NCI-H526 treated with DMSO at 0.1 percent for 48 hours (cell line): ENCODE measurements at regions not wholly inside any gene's neighbourhood (a gene's known extent, or its start where the extent isn't known, plus 50 kb on each side); places are given as distances from the start of the nearest gene placed in this dataset.
"Not testable (repeated sequence)": the region's sequence is repeated elsewhere in the genome, so short reads cannot be mapped to it uniquely, and the experiment has no call there.

Experiments
- DNase-seq: peaks from one replicate; lab custom pipeline; 2025; lab: John Stamatoyannopoulos, UW

- no peak for DNase-seq
Observed at GRCh38 chr6:1445650-1446330, 56.4 kb downstream of the FOXF2 start.

DNA sequence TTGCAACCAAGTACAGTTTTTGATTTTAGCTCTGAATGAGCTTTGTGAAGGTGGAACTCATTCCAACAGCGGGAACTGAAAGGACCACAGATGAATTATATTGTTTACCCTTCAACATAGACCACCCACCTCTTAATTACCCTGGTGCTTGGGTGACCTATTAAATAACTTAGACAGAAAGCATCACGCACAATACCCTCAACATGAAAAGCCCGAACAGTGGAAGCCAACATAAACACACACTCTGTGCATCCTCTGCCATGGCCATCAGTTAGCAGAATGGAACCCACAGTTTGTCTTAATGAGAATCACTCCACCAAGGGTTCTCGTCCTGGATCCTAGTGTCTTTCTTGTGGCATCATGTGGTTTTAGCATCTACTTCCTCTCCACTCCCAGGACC, 60.5 kb downstream of the FOXF2 start:
- no peak for DNase-seq

- DNase-seq: no peak
Observed at GRCh38 chr6:1453024-1453423, 63.6 kb downstream of the FOXF2 start.

- DNase-seq: not testable (repeated sequence)
Observed at GRCh38 chr6:1456816-1457215, 67.4 kb downstream of the FOXF2 start.

DNA sequence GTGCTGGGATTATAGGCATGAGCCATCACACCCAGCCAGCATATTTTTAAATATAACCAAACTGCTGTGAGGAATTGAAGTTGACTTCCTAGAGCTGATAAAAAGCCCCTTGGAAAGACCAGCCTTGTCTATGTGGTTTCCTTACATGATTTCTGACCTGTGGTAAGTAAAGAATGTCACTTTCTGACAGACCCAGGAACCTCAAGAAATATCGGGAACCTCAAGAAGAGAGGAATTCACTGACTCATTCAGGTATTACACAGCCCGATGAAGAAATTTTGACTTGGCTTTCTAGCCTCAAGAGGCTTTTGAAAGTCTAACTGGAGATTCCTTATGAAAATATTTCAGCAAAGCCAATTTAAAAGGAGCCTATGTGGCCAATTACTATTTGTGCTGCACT, 71.8 kb downstream of the FOXF2 start:
- DNase-seq: no peak

DNA sequence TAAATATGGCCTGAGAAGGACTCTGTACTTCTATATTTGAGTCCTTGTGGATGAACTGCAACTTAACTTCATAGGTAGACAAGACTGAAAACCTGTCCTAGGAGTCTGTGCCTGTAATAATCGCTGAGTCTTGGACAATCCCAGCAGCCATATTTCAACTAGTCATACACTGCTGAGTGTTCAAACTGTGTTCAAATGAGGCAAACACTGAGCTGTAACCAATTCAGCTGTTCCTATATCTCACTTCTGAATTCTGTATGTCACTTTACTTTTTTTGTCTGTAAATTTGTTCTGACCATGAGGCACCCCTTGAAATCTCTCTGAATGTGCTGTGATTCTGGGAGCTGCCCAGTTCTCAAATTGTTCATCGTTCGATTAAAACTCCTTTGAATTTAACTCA, 72.4 kb downstream of the FOXF2 start:
- DNase-seq: no peak

- no peak for DNase-seq
Observed at GRCh38 chr6:1463275-1463674, 73.9 kb downstream of the FOXF2 start.

DNA sequence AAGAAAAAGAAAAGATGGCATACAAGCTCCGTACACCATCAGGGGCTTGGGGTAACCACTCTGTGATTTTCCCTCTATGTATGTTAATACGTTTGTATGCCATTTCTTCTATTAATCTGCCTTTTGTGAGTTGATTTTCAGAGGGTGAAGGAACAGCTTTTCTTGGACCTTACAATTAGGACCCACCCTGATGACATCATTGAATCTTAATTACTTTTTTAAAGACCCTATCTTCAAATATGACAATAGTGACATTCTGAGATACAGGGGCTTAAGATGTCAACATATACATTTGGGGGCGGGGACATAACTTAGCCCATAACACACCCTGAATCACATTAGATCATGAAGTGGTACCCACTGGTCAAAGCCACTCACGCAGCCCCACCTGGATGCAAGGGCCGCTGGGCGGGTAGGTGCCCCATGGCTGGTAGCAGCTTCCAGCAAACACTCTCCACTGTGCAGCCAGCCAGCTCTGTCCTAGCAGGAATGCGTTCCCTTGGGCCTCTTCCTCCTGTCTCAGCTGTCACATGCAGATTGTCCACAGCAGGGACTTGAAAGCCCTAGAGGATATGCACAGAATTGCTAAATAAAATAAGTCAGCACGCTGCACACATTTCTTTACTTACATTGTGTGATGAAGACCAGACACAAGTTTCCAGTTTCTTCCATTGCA, 74.5 kb downstream of the FOXF2 start:
- no peak for DNase-seq

- DNase-seq: no peak
Observed at GRCh38 chr6:1464781-1465370, 75.5 kb downstream of the FOXF2 start.

DNA sequence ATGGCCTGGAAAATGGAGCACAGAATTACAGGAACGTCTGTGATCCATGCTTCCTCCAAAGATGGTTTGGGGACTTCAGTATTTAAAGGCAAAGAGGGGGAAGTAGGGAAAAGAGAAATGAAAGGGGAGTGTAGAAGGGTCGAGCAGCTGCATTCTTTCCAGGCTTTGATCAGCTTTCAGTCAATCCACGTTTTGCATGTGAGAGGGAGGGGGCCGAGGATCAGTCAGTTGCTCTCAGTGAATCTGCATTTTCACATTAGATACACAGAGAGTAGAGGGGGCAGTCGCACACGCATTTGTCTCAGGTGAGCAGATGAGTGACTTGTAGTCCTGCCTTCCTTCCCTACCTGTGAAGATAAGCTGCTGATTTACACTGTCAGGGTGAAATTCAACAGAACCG, 78.8 kb downstream of the FOXF2 start:
- no peak for DNase-seq

DNA sequence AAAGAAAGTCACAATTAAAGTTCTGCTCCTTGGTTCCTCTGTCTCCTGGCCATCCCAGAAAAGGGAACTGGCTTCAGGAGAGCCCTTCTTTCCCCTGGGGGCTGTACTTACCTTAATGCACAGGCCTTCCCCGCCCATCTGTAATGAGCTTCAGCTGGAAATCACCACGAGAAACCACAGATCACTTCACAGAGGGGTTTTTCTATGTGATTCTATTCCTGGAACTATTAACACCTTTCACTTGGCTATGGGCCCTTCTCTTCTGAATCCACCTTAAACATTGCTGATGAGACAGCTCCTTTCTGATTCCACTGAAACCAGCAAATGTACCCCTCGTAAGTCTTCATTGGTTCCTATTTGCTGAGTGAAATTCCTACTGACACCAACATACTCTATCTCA, 80.7 kb downstream of the FOXF2 start:
- DNase-seq: no peak

GRCh38 chr6:1472643-1473042, 83.3 kb downstream of the FOXF2 start:
- DNase-seq: no peak

- no peak for DNase-seq
Observed at GRCh38 chr6:1473166-1473565, 83.8 kb downstream of the FOXF2 start.

GRCh38 chr6:1473598-1473997, 84.2 kb downstream of the FOXF2 start:
- no peak for DNase-seq

GRCh38 chr6:1474205-1474604, 84.8 kb downstream of the FOXF2 start:
- DNase-seq: no peak

DNA sequence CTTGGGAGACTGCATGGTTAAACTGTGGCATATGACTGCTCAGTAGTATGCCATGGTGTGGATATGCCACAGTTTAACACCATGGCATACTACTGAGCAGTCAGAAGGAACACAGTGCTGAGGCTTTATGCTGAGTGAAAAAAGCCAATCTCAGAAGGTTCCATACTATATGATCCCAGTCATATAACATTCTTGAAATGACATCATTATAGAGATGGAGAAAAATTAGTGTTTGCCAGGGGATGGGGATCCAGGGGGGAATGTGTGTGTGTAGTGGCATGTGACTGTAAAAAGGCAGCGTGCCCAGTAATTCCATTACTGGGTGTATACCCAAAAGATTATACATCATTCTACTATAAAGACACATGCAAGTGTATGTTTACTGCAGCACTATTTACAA, 85.8 kb downstream of the FOXF2 start:
- DNase-seq: no peak

- no peak for DNase-seq
Observed at GRCh38 chr6:1477432-1478090, 88.2 kb downstream of the FOXF2 start.

GRCh38 chr6:1478163-1478826, 88.9 kb downstream of the FOXF2 start:
- DNase-seq: not testable (repeated sequence)

DNA sequence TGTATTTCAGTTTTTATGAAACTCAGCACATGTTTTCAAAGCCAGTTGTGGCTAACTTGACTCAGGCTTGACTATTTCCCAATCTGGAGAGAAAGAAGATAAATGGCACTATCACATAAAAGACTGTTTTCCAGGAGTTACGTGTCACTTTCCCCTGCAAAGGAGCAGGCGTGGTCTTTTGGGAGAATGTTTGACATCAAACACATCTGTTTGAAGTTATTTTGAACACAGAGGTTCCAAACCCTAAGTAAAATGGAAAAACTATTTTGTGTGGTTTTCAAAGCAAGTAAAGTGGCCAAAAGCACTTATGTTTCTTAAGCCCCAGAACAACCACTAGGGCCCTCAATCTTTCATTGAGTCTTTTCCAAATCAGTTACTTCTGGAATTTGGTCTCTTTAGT, 89.7 kb downstream of the FOXF2 start:
- no peak for DNase-seq

GRCh38 chr6:1479601-1480221, 90.3 kb downstream of the FOXF2 start:
- DNase-seq: no peak

GRCh38 chr6:1481286-1481685, 91.9 kb downstream of the FOXF2 start:
- no peak for DNase-seq
